ENCODE measurements at regions not wholly inside any gene's neighbourhood (a gene's known extent, or its start where the extent isn't known, plus 50 kb on each side); places are given as distances from the start of the nearest gene placed in this dataset.

DNA sequence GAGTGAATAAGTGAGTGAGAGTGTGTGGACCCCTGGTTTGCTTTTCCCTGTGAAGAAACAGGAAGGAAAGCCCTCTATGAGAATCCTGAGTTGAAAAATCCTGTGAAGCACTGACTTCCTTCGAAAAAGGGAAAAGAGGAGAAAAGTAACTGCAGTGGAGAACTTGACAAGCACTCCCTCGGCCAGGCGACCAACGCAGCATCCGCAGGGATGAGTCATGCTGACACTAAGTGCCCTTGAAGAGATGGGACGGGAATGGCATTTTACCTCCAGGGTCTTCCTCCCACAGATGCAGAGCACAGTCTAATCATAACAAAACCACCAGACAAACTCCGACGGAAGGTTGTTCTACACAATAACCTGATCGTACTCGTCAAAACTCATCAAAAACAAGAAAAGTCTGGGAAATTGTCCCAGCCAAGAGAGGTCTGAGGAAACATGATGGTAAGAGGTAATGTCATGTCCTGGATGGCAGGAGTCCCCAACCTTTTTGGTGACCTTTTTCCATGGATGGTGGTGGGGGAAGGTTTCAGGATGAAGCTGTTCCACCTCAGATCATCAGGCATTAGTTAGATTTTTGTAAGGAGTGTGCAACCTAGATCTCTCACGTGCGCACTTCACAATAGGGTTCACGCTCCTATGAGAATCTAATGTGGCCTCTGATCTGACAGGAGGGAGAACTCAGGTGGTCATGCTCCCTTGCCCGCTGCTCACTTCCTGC lies 132.2 kb upstream of the B3GAT1 start:
- TF ChIP-seq, protein P1, sequence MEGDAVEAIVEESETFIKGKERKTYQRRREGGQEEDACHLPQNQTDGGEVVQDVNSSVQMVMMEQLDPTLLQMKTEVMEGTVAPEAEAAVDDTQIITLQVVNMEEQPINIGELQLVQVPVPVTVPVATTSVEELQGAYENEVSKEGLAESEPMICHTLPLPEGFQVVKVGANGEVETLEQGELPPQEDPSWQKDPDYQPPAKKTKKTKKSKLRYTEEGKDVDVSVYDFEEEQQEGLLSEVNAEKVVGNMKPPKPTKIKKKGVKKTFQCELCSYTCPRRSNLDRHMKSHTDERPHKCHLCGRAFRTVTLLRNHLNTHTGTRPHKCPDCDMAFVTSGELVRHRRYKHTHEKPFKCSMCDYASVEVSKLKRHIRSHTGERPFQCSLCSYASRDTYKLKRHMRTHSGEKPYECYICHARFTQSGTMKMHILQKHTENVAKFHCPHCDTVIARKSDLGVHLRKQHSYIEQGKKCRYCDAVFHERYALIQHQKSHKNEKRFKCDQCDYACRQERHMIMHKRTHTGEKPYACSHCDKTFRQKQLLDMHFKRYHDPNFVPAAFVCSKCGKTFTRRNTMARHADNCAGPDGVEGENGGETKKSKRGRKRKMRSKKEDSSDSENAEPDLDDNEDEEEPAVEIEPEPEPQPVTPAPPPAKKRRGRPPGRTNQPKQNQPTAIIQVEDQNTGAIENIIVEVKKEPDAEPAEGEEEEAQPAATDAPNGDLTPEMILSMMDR (IDR thresholded peaks at IDR 0.05), result no peak
- TF ChIP-seq POLR2A (IDR thresholded peaks at IDR 0.05), result no peak
